Gastroesophageal sphincter (tissue), 4 donors: ENCODE measurements at regions not wholly inside any gene's neighbourhood (a gene's known extent, or its start where the extent isn't known, plus 50 kb on each side); places are given as distances from the start of the nearest gene placed in this dataset.
"Not testable (repeated sequence)": the region's sequence is repeated elsewhere in the genome, so short reads cannot be mapped to it uniquely, and the experiment has no call there.

Experiments used
- ATAC-seq: fragments of 150-250 bp; one replicate; pipeline ENCODE4 v1.9.1; 2016; ENCODE audit warnings: mild to moderate bottlenecking, moderate library complexity
- H3K27ac ChIP-seq, 4 donors: fragments of 200-600 bp; sonication (generic) in 3 of 4; 1 replicate in 3 of 4; 2 replicates in 1 of 4; pipeline ENCODE4 v1.5.1; 2016 to 2019
- H3K27me3 ChIP-seq: fragments of 200-600 bp; sonication (generic); one replicate; pipeline ENCODE4 v1.5.1; 2019
- H3K36me3 ChIP-seq, 2 donors: fragments of 200-600 bp; sonication (generic); one replicate each; pipeline ENCODE4 v1.5.1; 2019; ENCODE audit warnings: control low read depth in 1 of 2
- H3K4me1 ChIP-seq, 3 donors: fragments of 200-600 bp; sonication (generic); 1 replicate in 2 of 3; 2 replicates in 1 of 3; pipeline ENCODE4 v1.5.1; 2016 to 2019; ENCODE audit warnings: control low read depth in 2 of 3
- H3K4me3 ChIP-seq, 2 donors: fragments of 200-600 bp; sonication (generic); one replicate each; pipeline ENCODE4 v1.5.1; 2019; ENCODE audit warnings: mild to moderate bottlenecking in 1 of 2, moderate library complexity in 1 of 2
- H3K9me3 ChIP-seq, 3 donors: fragments of 200-600 bp; sonication (generic); one replicate each; pipeline ENCODE4 v1.5.1; 2017 to 2019; ENCODE audit warnings: control low read depth in 2 of 3
- EP300 ChIP-seq: sonication (generic); formaldehyde crosslinking; IDR thresholded peaks from one replicate; pipeline ENCODE4 v1.6.1; 2017; ENCODE audit warnings: antibody characterized with exemption, mild to moderate bottlenecking
- POLR2A ChIP-seq, 2 donors: fragments of 450-650 bp; IDR thresholded peaks; one replicate each; pipeline ENCODE4 v1.6.1; 2017; ENCODE audit warnings: antibody characterized with exemption in 2 of 2, mild to moderate bottlenecking in 2 of 2, moderate library complexity in 1 of 2
- POLR2AphosphoS5 ChIP-seq: sonication (generic); formaldehyde crosslinking; IDR thresholded peaks from one replicate; pipeline ENCODE4 v1.6.1; 2017; ENCODE audit warnings: antibody characterized with exemption
- WGBS, 2 donors: methylation state at CpG; one replicate each; pipeline ENCODE4 v1.1.5; 2018; ENCODE audit warnings: low coverage in 1 of 2; 5-methylcytosine and 5-hydroxymethylcytosine counted together
- TF ChIP-seq, protein P1 (sequence below), 4 experiments: fragments of 200-600 bp in 2 of 4; fragments of 450-650 bp in 2 of 4; sonication (generic) in 1 of 4; IDR thresholded peaks; one replicate each; pipeline ENCODE4 v1.5.1; 2017 to 2019; ENCODE audit warnings: antibody characterized with exemption in 4 of 4, mild to moderate bottlenecking in 2 of 4, moderate library complexity in 2 of 4

DNA sequence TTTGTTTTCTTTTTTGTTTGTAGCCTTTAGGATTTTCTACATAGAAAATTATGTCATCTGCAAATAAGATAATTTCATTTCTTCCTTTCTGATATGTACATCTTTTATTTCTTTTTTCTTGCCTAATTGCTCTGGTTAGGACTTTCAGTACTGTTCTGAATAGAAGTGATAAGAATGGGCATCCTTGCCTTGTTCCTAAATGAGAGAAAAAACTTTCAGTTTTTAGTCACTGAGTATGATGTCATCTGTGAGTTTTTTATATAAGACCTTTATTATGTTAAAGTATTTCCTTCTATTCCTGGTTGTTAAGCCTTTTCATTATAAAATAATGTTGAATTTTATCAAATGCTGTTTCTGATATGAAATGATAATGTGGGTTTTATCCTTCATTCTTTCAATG is 76.0 kb upstream of the SLC35F3 start:
- Histone ChIP-seq H3K27ac (no peak overlapping the region), H3K4me1 (no peaks in the 10 kb centered on the region), H3K9me3 (peaks cover 0 to 43% (median 0%) of the 10 kb centered on the region in 3 donors), H3K36me3 (no peaks in the 10 kb centered on the region), H3K27me3 (no peaks in the 10 kb centered on the region), H3K4me3 (no peak overlapping the region)
- no peak for TF ChIP-seq POLR2A (IDR thresholded peaks at IDR 0.05)
- no peak for TF ChIP-seq POLR2AphosphoS5
- TF ChIP-seq EP300 = no peak
- TF ChIP-seq, protein P1, sequence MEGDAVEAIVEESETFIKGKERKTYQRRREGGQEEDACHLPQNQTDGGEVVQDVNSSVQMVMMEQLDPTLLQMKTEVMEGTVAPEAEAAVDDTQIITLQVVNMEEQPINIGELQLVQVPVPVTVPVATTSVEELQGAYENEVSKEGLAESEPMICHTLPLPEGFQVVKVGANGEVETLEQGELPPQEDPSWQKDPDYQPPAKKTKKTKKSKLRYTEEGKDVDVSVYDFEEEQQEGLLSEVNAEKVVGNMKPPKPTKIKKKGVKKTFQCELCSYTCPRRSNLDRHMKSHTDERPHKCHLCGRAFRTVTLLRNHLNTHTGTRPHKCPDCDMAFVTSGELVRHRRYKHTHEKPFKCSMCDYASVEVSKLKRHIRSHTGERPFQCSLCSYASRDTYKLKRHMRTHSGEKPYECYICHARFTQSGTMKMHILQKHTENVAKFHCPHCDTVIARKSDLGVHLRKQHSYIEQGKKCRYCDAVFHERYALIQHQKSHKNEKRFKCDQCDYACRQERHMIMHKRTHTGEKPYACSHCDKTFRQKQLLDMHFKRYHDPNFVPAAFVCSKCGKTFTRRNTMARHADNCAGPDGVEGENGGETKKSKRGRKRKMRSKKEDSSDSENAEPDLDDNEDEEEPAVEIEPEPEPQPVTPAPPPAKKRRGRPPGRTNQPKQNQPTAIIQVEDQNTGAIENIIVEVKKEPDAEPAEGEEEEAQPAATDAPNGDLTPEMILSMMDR (IDR thresholded peaks at IDR 0.05) = no peak
- ATAC-seq = no peak

DNA sequence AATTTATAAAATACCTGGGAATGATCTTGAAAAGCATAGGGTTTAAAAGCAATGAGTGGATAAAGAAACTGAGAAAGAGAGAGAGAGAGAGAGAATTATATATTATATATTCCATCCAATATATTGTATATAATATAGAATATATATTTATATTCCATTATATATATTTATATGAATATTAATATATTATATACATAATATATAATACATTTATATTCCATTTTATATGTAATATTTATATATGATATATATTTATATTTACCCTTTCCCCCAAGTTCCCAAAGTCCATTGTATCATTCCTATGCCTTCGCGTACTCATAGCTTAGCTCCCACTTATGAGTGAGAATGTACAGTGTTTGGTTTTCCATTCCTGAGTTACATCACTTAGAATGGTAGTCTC is 69.9 kb upstream of the SLC35F3 start:
- no peak overlapping the region for H3K4me3 ChIP-seq
- no peaks in the 10 kb centered on the region for H3K27me3 ChIP-seq
- TF ChIP-seq, protein P1 (IDR thresholded peaks at IDR 0.05) = no peak
- no peak for TF ChIP-seq POLR2AphosphoS5
- H3K4me1 ChIP-seq = no peaks in the 10 kb centered on the region
- no peak for ATAC-seq
- H3K36me3 ChIP-seq = no peaks in the 10 kb centered on the region
- no peak overlapping the region for H3K27ac ChIP-seq
- H3K9me3 ChIP-seq = peaks cover 0 to 18% (median 0%) of the 10 kb centered on the region in 3 donors
- WGBS, 2 donors = 89 to 97% methylated on average over 2 of the region's 2 CpGs

DNA sequence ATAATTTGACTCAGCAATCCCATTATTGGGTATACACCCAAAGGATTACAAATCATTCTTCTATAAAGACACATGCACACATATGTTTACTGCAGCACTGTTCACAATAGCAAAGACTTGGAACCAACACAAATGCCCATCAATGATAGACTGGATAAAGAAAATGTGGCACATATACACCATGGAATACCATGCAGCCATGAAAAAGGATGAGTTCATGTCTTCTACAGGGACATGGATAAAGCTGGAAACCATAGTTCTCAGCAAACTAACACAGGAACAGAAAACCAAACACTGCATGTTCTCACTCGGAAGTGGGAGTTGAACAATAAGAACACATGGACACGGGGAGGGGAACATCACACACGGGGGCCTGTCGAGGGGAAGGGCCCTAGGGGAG is 66.3 kb upstream of the SLC35F3 start:
- H3K27ac ChIP-seq, H3K4me1 ChIP-seq, H3K27me3 ChIP-seq, H3K4me3 ChIP-seq, ATAC-seq, H3K36me3 ChIP-seq: not testable (repeated sequence)
- peaks cover 0 to 18% (median 0%) of the 10 kb centered on the region in 3 donors for H3K9me3 ChIP-seq
- 88% methylated on average over 4 of the region's 4 CpGs; no CpG with 5 or more reads in 1 of the 2 donors for WGBS, 2 donors

DNA sequence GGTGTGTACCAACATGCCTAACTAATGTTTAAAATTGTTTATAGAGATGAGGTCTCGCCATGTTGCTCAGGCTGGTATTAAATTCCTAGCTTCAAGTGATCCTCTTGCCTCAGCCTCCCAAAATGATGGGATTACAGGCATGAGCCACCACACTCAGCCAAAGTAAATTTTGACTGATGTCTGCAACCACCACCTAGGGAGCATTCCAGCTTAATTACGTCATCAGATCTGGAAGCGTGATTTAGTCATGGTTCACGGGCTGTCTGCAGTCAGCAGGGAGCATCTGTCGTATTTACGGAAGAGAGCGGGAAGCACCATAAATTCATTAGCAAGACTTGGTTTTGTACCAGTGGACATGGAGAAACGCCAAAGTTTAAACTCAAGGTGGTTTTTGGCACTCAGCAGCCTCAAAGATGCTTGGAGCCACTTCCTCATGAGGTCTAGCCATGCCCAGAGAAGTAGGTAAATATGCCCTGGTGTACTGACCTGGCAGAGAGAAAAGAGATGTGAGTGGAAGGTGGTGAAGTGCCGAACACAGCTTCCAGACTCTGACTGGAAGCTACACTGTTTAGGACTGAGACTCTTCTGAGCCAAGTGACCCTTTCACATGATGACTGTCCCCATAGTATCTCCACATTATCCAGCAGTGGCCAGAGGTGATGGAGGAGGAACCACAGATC is 60.8 kb upstream of the SLC35F3 start:
- Histone ChIP-seq H3K27me3 (no peaks in the 10 kb centered on the region), H3K36me3 (no peaks in the 10 kb centered on the region), H3K27ac (no peak overlapping the region), H3K4me1 (no peaks in the 10 kb centered on the region), H3K9me3 (peaks cover 0 to 18% (median 0%) of the 10 kb centered on the region in 3 donors), H3K4me3 (no peak overlapping the region)
- no peak for ATAC-seq
- TF ChIP-seq POLR2A (IDR thresholded peaks at IDR 0.05) = no peak
- no peak for TF ChIP-seq EP300
- TF ChIP-seq, protein P1 (IDR thresholded peaks at IDR 0.05) = no peak
- TF ChIP-seq POLR2AphosphoS5 = no peak
- WGBS, 2 donors = 70 to 80% methylated on average over 2 to 8 of the region's 9 CpGs

DNA sequence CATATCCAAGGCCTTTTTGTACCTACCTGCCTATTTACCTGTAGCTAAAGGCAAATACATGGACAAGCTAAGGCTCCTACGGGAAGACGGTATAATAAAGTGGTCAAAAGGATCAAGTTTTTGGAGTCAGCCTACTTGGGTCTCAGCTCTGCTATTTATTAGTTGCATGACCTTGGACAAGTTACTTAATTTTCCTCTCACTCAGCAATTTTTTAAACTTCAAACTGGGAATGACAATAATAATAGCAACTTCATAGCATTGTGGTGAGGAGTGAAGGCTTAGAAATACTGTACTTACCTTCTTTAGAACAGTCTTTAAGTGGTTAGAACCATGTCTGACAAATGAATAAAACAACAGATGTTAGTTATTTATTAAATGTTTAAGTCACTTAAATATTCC is 60.2 kb upstream of the SLC35F3 start:
- Histone ChIP-seq H3K27me3 (no peaks in the 10 kb centered on the region), H3K36me3 (no peaks in the 10 kb centered on the region), H3K4me3 (no peak overlapping the region), H3K27ac (no peak overlapping the region), H3K9me3 (peaks cover 0 to 18% (median 0%) of the 10 kb centered on the region in 3 donors), H3K4me1 (no peaks in the 10 kb centered on the region)
- TF ChIP-seq, protein P1 (IDR thresholded peaks at IDR 0.05) = no peak
- TF ChIP-seq POLR2A (IDR thresholded peaks at IDR 0.05) (no peak), EP300 (no peak), POLR2AphosphoS5 (no peak)
- ATAC-seq = no peak
- 88 to 93% methylated on average over 2 of the region's 2 CpGs for WGBS, 2 donors
